A673 (cell line): ENCODE measurements at regions not wholly inside any gene's neighbourhood (a gene's known extent, or its start where the extent isn't known, plus 50 kb on each side); places are given as distances from the start of the nearest gene placed in this dataset.

Source experiments
- CTCF ChIP-seq: fragments of 300-800, 200-600 bp; sonication (generic); conservative IDR thresholded peaks from 2 replicates; pipeline ENCODE4 v1.5.1; 2017; ENCODE audit warnings: low read depth, mild to moderate bottlenecking, antibody characterized with exemption, low read length, moderate library complexity, mixed read lengths
- EZH2 ChIP-seq: fragments of 200-600 bp; sonication (generic); IDR thresholded peaks from 2 replicates; pipeline ENCODE4 v1.6.1; 2017; ENCODE audit warnings: borderline replicate concordance, low read depth, mild to moderate bottlenecking, mixed read lengths, antibody characterized with exemption, low read length; ENCODE audit not compliant: poor library complexity, severe bottlenecking

GRCh38 chr4:125428832-125429231 lies 114.1 kb downstream of the FAT4 start:
- TF ChIP-seq CTCF (no peak), EZH2 (no peak)
